ENCODE measurements at regions not wholly inside any gene's neighbourhood (a gene's known extent, or its start where the extent isn't known, plus 50 kb on each side); places are given as distances from the start of the nearest gene placed in this dataset.

- intact Hi-C loops (cut with DNase I), result no loop called here
- Histone ChIP-seq H3K9me3 (ENCODE audit: control insufficient read depth, low read length) (no peaks in the 10 kb centered on the region), H3K27me3 (ENCODE audit: control insufficient read depth, insufficient read depth) (no peaks in the 10 kb centered on the region), H3K4me3 (ENCODE audit: low read length) (no peak overlapping the region), H3K4me1 (ENCODE audit: control insufficient read depth, insufficient read depth, low read length) (no peaks in the 10 kb centered on the region), H3K27ac (ENCODE audit: low read length) (no peak overlapping the region)
- WGBS, result 53% methylated on average over 5 of the region's 5 CpGs
- ATAC-seq (no peak), DNase-seq (no peak)
These were observed 360.9 kb downstream of the FGF9 start for GRCh38 chr13:22031702-22032286.

- H3K27me3 ChIP-seq (ENCODE audit: control insufficient read depth, insufficient read depth), result no peaks in the 10 kb centered on the region
- H3K9me3 ChIP-seq (ENCODE audit: control insufficient read depth, low read length), result no peaks in the 10 kb centered on the region
- intact Hi-C loops (cut with DNase I), result no loop called here
- WGBS, result 74% methylated on average over 6 of the region's 6 CpGs
- no peak for ATAC-seq
- DNase-seq, result no peak
- no peaks in the 10 kb centered on the region for H3K4me1 ChIP-seq (ENCODE audit: control insufficient read depth, insufficient read depth, low read length)
- H3K4me3 ChIP-seq (ENCODE audit: low read length), result no peak overlapping the region
- H3K27ac ChIP-seq (ENCODE audit: low read length), result no peak overlapping the region
These were observed 362.0 kb downstream of the FGF9 start for GRCh38 chr13:22032905-22033304.

GRCh38 chr13:22039961-22040360 lies 369.1 kb downstream of the FGF9 start:
- Histone ChIP-seq H3K27me3 (ENCODE audit: control insufficient read depth, insufficient read depth) (no peaks in the 10 kb centered on the region), H3K4me1 (ENCODE audit: control insufficient read depth, insufficient read depth, low read length) (no peaks in the 10 kb centered on the region), H3K27ac (ENCODE audit: low read length) (no peak overlapping the region), H3K4me3 (ENCODE audit: low read length) (no peak overlapping the region), H3K9me3 (ENCODE audit: control insufficient read depth, low read length) (no peaks in the 10 kb centered on the region)
- ATAC-seq (no peak), DNase-seq (no peak)
- intact Hi-C loops (cut with DNase I), result no loop called here

GRCh38 chr13:22040810-22041364 lies 370.0 kb downstream of the FGF9 start:
- no peak for ATAC-seq
- intact Hi-C loops (cut with DNase I), result no loop called here
- Histone ChIP-seq H3K9me3 (ENCODE audit: control insufficient read depth, low read length) (no peaks in the 10 kb centered on the region), H3K27ac (ENCODE audit: low read length) (no peak overlapping the region), H3K4me3 (ENCODE audit: low read length) (no peak overlapping the region), H3K27me3 (ENCODE audit: control insufficient read depth, insufficient read depth) (no peaks in the 10 kb centered on the region), H3K4me1 (ENCODE audit: control insufficient read depth, insufficient read depth, low read length) (no peaks in the 10 kb centered on the region)
- WGBS, result 74% methylated on average over 23 of the region's 23 CpGs
- DNase-seq, result peak in 1 of 3 donors; percentile 40

GRCh38 chr13:22041741-22042140 lies 370.9 kb downstream of the FGF9 start:
- Histone ChIP-seq H3K27me3 (ENCODE audit: control insufficient read depth, insufficient read depth) (no peaks in the 10 kb centered on the region), H3K4me3 (ENCODE audit: low read length) (no peak overlapping the region), H3K4me1 (ENCODE audit: control insufficient read depth, insufficient read depth, low read length) (no peaks in the 10 kb centered on the region), H3K27ac (ENCODE audit: low read length) (no peak overlapping the region), H3K9me3 (ENCODE audit: control insufficient read depth, low read length) (no peaks in the 10 kb centered on the region)
- DNase-seq (no peak), ATAC-seq (no peak)
- intact Hi-C loops (cut with DNase I), result no loop called here
- WGBS, result 84% methylated on average over 2 of the region's 2 CpGs

GRCh38 chr13:22047082-22047784 lies 376.4 kb downstream of the FGF9 start:
- WGBS, result 93% methylated on average over 2 of the region's 2 CpGs
- H3K27ac ChIP-seq (ENCODE audit: low read length), result no peak overlapping the region
- intact Hi-C loops (cut with DNase I), result no loop called here
- no peak overlapping the region for H3K4me3 ChIP-seq (ENCODE audit: low read length)
- H3K27me3 ChIP-seq (ENCODE audit: control insufficient read depth, insufficient read depth), result no peaks in the 10 kb centered on the region
- ATAC-seq (no peak), DNase-seq (no peak)
- no peaks in the 10 kb centered on the region for H3K9me3 ChIP-seq (ENCODE audit: control insufficient read depth, low read length)
- H3K4me1 ChIP-seq (ENCODE audit: control insufficient read depth, insufficient read depth, low read length), result no peaks in the 10 kb centered on the region

GRCh38 chr13:22047785-22048104 lies 376.9 kb downstream of the FGF9 start:
- intact Hi-C loops (cut with DNase I), result no loop called here

GRCh38 chr13:22049384-22049783 lies 378.5 kb downstream of the FGF9 start:
- Histone ChIP-seq H3K9me3 (ENCODE audit: control insufficient read depth, low read length) (no peaks in the 10 kb centered on the region), H3K4me1 (ENCODE audit: control insufficient read depth, insufficient read depth, low read length) (no peaks in the 10 kb centered on the region), H3K27me3 (ENCODE audit: control insufficient read depth, insufficient read depth) (no peaks in the 10 kb centered on the region), H3K4me3 (ENCODE audit: low read length) (no peak overlapping the region), H3K27ac (ENCODE audit: low read length) (no peak overlapping the region)
- intact Hi-C loops (cut with DNase I), result no loop called here
- 85% methylated on average over 2 of the region's 2 CpGs for WGBS
- ATAC-seq (no peak), DNase-seq (no peak)

More at GRCh38 chr13:22047785-22048104, 376.9 kb downstream of the FGF9 start:
- Histone ChIP-seq H3K27ac (ENCODE audit: low read length) (no peak overlapping the region), H3K4me1 (ENCODE audit: control insufficient read depth, insufficient read depth, low read length) (no peaks in the 10 kb centered on the region), H3K9me3 (ENCODE audit: control insufficient read depth, low read length) (no peaks in the 10 kb centered on the region), H3K4me3 (ENCODE audit: low read length) (no peak overlapping the region), H3K27me3 (ENCODE audit: control insufficient read depth, insufficient read depth) (no peaks in the 10 kb centered on the region)
- 92% methylated on average over 6 of the region's 6 CpGs for WGBS
- ATAC-seq (no peak), DNase-seq (no peak)

- H3K27me3 ChIP-seq (ENCODE audit: control insufficient read depth, insufficient read depth), result no peaks in the 10 kb centered on the region
- no peaks in the 10 kb centered on the region for H3K4me1 ChIP-seq (ENCODE audit: control insufficient read depth, insufficient read depth, low read length)
- DNase-seq (no peak), ATAC-seq (peak; percentile 59 to 71)
- no peak overlapping the region for H3K27ac ChIP-seq (ENCODE audit: low read length)
- intact Hi-C loops (cut with DNase I), result no loop called here
- WGBS, result 60% methylated on average over 6 of the region's 6 CpGs
- no peak overlapping the region for H3K4me3 ChIP-seq (ENCODE audit: low read length)
- H3K9me3 ChIP-seq (ENCODE audit: control insufficient read depth, low read length), result no peaks in the 10 kb centered on the region
These were observed 380.2 kb downstream of the FGF9 start for GRCh38 chr13:22050951-22051563.

GRCh38 chr13:22053053-22053452 lies 382.2 kb downstream of the FGF9 start:
- no peaks in the 10 kb centered on the region for H3K9me3 ChIP-seq (ENCODE audit: control insufficient read depth, low read length)
- no peaks in the 10 kb centered on the region for H3K4me1 ChIP-seq (ENCODE audit: control insufficient read depth, insufficient read depth, low read length)
- no peak overlapping the region for H3K4me3 ChIP-seq (ENCODE audit: low read length)
- H3K27ac ChIP-seq (ENCODE audit: low read length), result no peak overlapping the region
- ATAC-seq (no peak), DNase-seq (no peak)
- intact Hi-C loops (cut with DNase I), result no loop called here
- H3K27me3 ChIP-seq (ENCODE audit: control insufficient read depth, insufficient read depth), result no peaks in the 10 kb centered on the region
- WGBS, result 76% methylated on average over 3 of the region's 3 CpGs

- Histone ChIP-seq H3K9me3 (ENCODE audit: control insufficient read depth, low read length) (no peaks in the 10 kb centered on the region), H3K27me3 (ENCODE audit: control insufficient read depth, insufficient read depth) (no peaks in the 10 kb centered on the region), H3K4me3 (ENCODE audit: low read length) (no peak overlapping the region), H3K4me1 (ENCODE audit: control insufficient read depth, insufficient read depth, low read length) (no peaks in the 10 kb centered on the region), H3K27ac (ENCODE audit: low read length) (no peak overlapping the region)
- 56% methylated on average over 5 of the region's 5 CpGs for WGBS
- ATAC-seq, result no peak
- intact Hi-C loops (cut with DNase I), result no loop called here
- no peak for DNase-seq
These were observed 384.4 kb downstream of the FGF9 start for GRCh38 chr13:22055259-22055658.

Data from right cardiac atrium (tissue), 5 donors.